Keratinocyte (primary cell): ENCODE measurements at regions not wholly inside any gene's neighbourhood (a gene's known extent, or its start where the extent isn't known, plus 50 kb on each side); places are given as distances from the start of the nearest gene placed in this dataset.

Experiments used
- EZH2 ChIP-seq: IDR thresholded peaks from one replicate; pipeline ENCODE4 v1.6.1; 2012; ENCODE audit warnings: inconsistent platforms, mild to moderate bottlenecking, low read length, moderate library complexity
- TF ChIP-seq, protein P1 (sequence below), 3 experiments: IDR thresholded peaks in 1 of 3; conservative IDR thresholded peaks in 1 of 3; optimal IDR thresholded peaks in 1 of 3; 2 replicates in 2 of 3; 3 replicates in 1 of 3; pipeline versions ENCODE3 to v1.5.1; 2011; ENCODE audit warnings: low read length in 3 of 3, mild to moderate bottlenecking in 3 of 3, moderate library complexity in 2 of 3, control low read depth in 1 of 3, inconsistent platforms in 1 of 3; ENCODE audit not compliant: insufficient read depth in 2 of 3; ENCODE audit errors: extremely low read depth in 1 of 3

DNA sequence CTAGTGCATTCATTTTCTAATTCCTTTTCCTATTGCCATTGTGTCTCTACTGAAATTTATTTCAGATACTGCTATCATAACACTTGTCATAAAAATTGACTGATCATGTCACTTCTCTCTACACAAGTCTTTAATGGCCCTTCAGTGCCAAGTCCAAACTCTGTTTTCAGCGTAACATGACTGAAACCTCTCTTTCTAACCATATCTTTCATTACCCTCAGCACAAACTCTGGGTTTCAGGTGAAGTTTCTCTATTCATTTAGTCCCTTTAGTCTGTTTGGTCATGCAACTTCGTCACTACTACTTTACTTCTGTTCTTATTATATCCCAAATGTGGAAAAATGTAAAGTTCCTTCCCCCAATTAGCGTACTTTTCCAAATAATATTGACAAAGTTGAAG, 234.9 kb downstream of the OGFRL1 start:
- TF ChIP-seq, protein P1, sequence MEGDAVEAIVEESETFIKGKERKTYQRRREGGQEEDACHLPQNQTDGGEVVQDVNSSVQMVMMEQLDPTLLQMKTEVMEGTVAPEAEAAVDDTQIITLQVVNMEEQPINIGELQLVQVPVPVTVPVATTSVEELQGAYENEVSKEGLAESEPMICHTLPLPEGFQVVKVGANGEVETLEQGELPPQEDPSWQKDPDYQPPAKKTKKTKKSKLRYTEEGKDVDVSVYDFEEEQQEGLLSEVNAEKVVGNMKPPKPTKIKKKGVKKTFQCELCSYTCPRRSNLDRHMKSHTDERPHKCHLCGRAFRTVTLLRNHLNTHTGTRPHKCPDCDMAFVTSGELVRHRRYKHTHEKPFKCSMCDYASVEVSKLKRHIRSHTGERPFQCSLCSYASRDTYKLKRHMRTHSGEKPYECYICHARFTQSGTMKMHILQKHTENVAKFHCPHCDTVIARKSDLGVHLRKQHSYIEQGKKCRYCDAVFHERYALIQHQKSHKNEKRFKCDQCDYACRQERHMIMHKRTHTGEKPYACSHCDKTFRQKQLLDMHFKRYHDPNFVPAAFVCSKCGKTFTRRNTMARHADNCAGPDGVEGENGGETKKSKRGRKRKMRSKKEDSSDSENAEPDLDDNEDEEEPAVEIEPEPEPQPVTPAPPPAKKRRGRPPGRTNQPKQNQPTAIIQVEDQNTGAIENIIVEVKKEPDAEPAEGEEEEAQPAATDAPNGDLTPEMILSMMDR (optimal IDR thresholded peaks at IDR 0.05 in 1 of 3, IDR thresholded peaks at IDR 0.05 in 1 of 3, conservative IDR thresholded peaks at IDR 0.05 in 1 of 3; ENCODE audit: extremely low read depth in 1 of 3, insufficient read depth in 2 of 3, low read length in 3 of 3): no peak
- no peak for TF ChIP-seq EZH2
